ENCODE measurements at regions not wholly inside any gene's neighbourhood (a gene's known extent, or its start where the extent isn't known, plus 50 kb on each side); places are given as distances from the start of the nearest gene placed in this dataset.

DNA sequence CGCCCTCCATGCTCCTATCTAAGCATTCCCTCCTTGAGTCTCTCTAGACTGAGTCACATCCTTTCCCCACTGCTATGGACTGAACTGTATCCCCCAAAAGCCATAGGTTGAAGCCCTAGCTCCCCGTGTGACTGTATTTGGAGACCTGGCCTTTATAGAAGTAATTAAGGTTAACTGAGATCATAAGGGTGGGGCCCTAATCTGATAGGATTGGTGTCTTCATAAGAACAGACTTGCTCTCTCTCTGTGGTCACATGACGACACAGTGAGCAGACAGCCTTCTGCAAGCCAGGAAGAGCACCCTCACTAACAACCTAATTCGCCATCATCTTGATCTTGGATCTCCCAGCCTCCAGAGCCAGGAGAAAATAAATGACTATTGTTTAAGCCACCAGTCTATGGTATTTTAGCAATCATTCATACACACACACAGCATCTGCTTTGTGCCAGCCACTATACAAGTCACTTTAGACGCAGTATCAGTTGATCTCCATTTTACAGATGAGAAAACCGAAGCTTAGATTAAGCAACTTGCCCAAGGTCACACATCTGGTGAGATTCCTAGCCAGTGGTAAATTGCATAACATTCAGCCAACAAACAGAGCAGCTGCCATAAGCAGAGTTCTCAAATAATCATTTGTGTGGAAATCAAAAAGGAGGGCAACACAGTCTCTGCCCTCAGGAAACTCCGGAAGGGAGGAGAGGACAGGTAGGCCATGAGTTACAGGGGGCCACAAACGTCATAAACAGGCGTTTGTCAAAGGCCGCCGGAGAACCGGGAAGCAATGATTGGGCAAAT is 66.3 kb upstream of the HES1 start:
- Mint-ChIP-seq H3K9me3 (peaks cover 33% of the 10 kb centered on the region), H3K27me3 (ENCODE audit: low read depth) (peaks cover 1% of the 10 kb centered on the region), H3K4me3 (peak overlapping the region; percentile 57), H3K4me1 (peaks cover 11% of the 10 kb centered on the region), H3K36me3 (peaks cover 16% of the 10 kb centered on the region), H3K27ac (peak overlapping the region; percentile 62)
- DNase-seq (ENCODE audit: low spot score in 2 of 2, unreplicated experiment in 2 of 2), result no peak
- TF ChIP-seq, protein P1, sequence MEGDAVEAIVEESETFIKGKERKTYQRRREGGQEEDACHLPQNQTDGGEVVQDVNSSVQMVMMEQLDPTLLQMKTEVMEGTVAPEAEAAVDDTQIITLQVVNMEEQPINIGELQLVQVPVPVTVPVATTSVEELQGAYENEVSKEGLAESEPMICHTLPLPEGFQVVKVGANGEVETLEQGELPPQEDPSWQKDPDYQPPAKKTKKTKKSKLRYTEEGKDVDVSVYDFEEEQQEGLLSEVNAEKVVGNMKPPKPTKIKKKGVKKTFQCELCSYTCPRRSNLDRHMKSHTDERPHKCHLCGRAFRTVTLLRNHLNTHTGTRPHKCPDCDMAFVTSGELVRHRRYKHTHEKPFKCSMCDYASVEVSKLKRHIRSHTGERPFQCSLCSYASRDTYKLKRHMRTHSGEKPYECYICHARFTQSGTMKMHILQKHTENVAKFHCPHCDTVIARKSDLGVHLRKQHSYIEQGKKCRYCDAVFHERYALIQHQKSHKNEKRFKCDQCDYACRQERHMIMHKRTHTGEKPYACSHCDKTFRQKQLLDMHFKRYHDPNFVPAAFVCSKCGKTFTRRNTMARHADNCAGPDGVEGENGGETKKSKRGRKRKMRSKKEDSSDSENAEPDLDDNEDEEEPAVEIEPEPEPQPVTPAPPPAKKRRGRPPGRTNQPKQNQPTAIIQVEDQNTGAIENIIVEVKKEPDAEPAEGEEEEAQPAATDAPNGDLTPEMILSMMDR (IDR thresholded peaks at IDR 0.05; ENCODE audit: unreplicated experiment), result no peak

DNA sequence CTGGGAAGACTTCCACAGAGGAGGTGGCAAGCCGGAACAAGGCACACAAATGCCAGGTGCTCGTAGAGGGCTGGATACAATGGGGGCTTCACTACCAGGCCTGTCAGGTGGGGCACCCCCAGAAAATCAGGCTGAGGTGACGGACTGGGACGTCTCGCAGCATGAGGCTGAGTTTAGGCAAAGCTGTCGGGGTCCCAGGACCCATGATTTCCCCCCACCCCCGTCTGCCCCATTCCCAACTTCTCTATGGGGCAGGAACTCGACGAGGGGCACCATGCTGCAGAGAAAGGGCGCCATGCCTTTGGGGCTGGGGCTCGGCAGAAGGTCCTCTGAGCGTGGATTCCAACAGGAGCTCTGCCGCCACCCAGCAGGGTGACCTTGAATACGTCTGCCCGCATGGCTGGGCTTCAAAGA is 65.7 kb upstream of the HES1 start:
- Mint-ChIP-seq H3K36me3 (peaks cover 16% of the 10 kb centered on the region), H3K4me1 (peaks cover 14% of the 10 kb centered on the region), H3K27ac (peak overlapping the region; percentile 79), H3K4me3 (peak overlapping the region; percentile 62), H3K9me3 (peaks cover 33% of the 10 kb centered on the region), H3K27me3 (ENCODE audit: low read depth) (peaks cover 4% of the 10 kb centered on the region)
- TF ChIP-seq, protein P1 (IDR thresholded peaks at IDR 0.05; ENCODE audit: unreplicated experiment), result no peak
- no peak for DNase-seq (ENCODE audit: low spot score in 2 of 2, unreplicated experiment in 2 of 2)

DNA sequence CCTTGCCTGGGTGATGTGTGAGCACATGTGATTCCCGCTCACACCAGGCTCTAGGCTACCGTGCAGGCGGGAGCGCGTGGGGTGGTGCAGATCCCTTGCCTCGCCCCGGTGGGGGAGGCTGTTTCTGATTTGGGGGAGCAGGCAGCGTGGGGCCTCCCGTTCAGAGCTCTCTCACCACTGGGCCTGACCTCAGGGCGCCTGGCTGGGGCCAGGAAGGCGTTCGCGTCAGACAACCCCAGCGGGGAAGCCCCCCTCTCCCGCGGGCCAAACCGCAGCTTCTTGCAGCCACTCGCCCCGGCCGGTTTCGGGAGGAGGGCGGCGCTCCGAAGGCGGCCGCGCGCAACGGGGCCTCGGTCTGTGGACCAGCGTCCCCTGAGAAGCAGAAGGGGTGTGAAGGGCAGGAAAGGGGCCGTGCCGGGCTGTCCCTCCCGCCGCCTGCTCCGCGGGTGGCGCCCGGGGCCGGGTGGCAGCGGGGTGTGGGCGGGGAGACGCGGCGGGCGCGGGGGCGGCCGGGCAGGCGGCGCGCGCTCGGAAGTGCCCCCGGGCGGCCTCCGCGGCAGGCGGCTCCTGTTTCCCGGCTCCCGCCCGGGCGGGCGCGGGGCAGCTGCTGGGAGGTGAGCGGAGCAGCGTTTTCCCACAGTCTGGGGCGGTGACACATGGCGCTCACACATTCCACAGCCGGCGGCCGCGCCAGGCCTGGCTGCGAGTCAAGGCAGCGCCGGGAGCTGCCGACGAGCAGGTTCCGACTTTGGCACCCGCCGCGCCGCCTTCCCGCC is 65.1 kb upstream of the HES1 start:
- H3K9me3 Mint-ChIP-seq, result peaks cover 33% of the 10 kb centered on the region

DNA sequence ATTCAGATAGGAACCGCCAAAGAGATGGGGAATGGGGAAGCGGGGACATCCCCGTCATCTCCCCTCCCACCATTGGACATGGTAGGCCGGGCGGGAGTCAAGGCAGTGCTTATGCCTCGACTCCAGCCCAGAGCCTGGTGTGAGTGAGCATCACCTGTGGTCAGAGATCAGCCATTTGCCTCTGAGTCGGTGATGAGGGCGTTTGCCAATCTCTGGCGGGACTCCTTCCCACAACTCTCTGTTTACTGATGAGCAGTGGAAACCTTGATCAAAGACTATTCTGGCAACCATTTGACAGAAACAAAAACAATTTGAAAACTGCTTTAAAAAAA is 63.9 kb upstream of the HES1 start:
- peaks cover 22% of the 10 kb centered on the region for H3K9me3 Mint-ChIP-seq
- TF ChIP-seq, protein P1 (IDR thresholded peaks at IDR 0.05; ENCODE audit: unreplicated experiment), result no peak
- no peak overlapping the region for H3K4me3 Mint-ChIP-seq
- DNase-seq (ENCODE audit: low spot score in 2 of 2, unreplicated experiment in 2 of 2), result no peak
- H3K36me3 Mint-ChIP-seq, result peaks cover 11% of the 10 kb centered on the region
- peaks cover 4% of the 10 kb centered on the region for H3K27me3 Mint-ChIP-seq (ENCODE audit: low read depth)
- no peak overlapping the region for H3K27ac Mint-ChIP-seq
- H3K4me1 Mint-ChIP-seq, result peaks cover 14% of the 10 kb centered on the region

More for the DNA sequence above, 65.1 kb upstream of the HES1 start:
- peaks cover 16% of the 10 kb centered on the region for H3K36me3 Mint-ChIP-seq
- H3K4me3 Mint-ChIP-seq, result peak overlapping the region; percentile 62
- TF ChIP-seq, protein P1 (IDR thresholded peaks at IDR 0.05; ENCODE audit: unreplicated experiment), result no peak
- peak overlapping the region; percentile 79 for H3K27ac Mint-ChIP-seq
- peak; percentile 73 to 85 for DNase-seq (ENCODE audit: low spot score in 2 of 2, unreplicated experiment in 2 of 2)
- peaks cover 4% of the 10 kb centered on the region for H3K27me3 Mint-ChIP-seq (ENCODE audit: low read depth)
- peaks cover 14% of the 10 kb centered on the region for H3K4me1 Mint-ChIP-seq

DNA sequence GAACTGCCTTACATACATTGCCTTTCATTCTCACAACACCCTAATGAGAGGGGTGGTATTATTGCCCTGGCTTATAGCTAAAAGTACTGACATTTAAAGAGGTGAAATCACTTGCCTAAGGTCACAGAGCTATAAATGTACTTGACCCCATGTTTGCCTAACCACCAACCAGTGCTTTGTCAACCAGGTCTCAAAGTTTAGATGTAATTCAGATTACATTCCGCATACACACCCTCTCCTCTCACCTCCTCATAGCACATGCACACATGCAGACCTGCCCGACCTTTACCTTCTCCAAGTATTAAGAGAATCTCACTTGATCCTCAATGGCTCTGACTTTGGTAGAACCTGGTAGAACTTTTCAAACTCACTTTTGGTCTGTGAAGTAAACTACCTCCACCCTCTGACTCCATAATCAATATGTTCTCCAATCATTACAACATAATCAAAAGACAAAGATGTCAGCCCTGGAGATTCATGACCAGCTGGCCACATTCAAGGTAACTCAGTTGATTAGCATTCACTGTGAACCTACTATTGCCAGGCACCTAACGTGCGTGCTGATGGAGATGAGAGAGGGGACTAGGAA is 63.2 kb upstream of the HES1 start:
- H3K27ac Mint-ChIP-seq, result no peak overlapping the region
- H3K4me3 Mint-ChIP-seq, result no peak overlapping the region
- H3K36me3 Mint-ChIP-seq, result peaks cover 4% of the 10 kb centered on the region
- H3K9me3 Mint-ChIP-seq, result peaks cover 15% of the 10 kb centered on the region
- H3K4me1 Mint-ChIP-seq, result peaks cover 15% of the 10 kb centered on the region
- peaks cover 4% of the 10 kb centered on the region for H3K27me3 Mint-ChIP-seq (ENCODE audit: low read depth)
- TF ChIP-seq, protein P1 (IDR thresholded peaks at IDR 0.05; ENCODE audit: unreplicated experiment), result no peak
- no peak for DNase-seq (ENCODE audit: low spot score in 2 of 2, unreplicated experiment in 2 of 2)
